ENCODE measurements at regions not wholly inside any gene's neighbourhood (a gene's known extent, or its start where the extent isn't known, plus 50 kb on each side); places are given as distances from the start of the nearest gene placed in this dataset.

DNA sequence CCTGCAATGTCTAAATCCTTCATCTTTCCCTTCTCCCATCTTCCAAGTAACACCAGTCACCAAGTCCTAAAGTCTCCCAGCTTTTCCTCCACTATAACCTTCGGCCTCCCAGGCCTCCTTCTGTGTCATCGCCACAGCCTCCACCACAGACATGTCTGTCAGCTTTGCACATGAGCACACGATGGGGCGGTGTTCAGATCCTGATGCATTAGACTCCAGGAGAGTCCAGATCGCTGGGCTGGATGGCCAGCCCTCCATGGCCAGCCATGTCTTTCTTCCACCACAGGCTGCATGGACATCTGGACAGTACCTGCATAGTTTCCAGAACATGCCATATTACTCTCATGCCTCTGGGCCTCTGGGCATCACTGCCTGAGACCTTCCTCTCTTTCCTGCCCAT is 974.2 kb upstream of the ZNF722 start:
- intact Hi-C loops (cut with micrococcal nuclease) (no loop called here), in situ Hi-C loops (cut with MboI) (no loop called here)
- H3K4me2 ChIP-seq (ENCODE audit: insufficient read depth, low read length), result no peak overlapping the region
- POLR2A ChIA-PET, result no interaction called here
- CTCF ChIA-PET (ENCODE audit: low intra/inter-chr PET ratio), result no interaction called here
- H3K9me1 ChIP-seq (ENCODE audit: control insufficient read depth, insufficient read depth, low read length), result no peaks in the 10 kb centered on the region
- H3K27ac ChIP-seq (ENCODE audit: extremely low read depth, low read depth, low read length), result no peak overlapping the region
- H3K27me3 ChIP-seq (ENCODE audit: control insufficient read depth in 2 of 2, insufficient read depth in 2 of 2, low read length in 2 of 2), result no peaks in the 10 kb centered on the region
- DNase-seq (ENCODE audit: extremely low read depth in 1 of 4, low spot score in 3 of 4) (no peak), ATAC-seq (no peak), FAIRE-seq (no peak)
- no peak overlapping the region for H3K9ac ChIP-seq (ENCODE audit: insufficient read depth in 1 of 2, low read depth in 2 of 2, low read length in 2 of 2)
- no peak overlapping the region for H3K4me3 ChIP-seq
- H4K20me1 ChIP-seq (replicated peaks; ENCODE audit: control insufficient read depth, insufficient read depth, low read length), result no peaks in the 10 kb centered on the region
- 0% methylated on average over 2 of the region's 5 CpGs for WGBS (ENCODE audit: insufficient coverage, low coverage, missing lambda C conversion rate)
- H3K9me3 ChIP-seq (replicated peaks; ENCODE audit: control insufficient read depth, insufficient read depth, low read depth, low read length), result peaks cover 2% of the 10 kb centered on the region; the same call in 1 of the 2 replicates
- H3K4me1 ChIP-seq (replicated peaks in 1 of 2; ENCODE audit: control insufficient read depth in 2 of 2, insufficient read depth in 2 of 2, low read length in 2 of 2), result no peaks in the 10 kb centered on the region
- no peaks in the 10 kb centered on the region for H3K79me2 ChIP-seq (ENCODE audit: control insufficient read depth, insufficient read depth, low read length)
- BruUV-seq (replicated peaks), result no TSS peak
- no peak overlapping the region for H2AFZ ChIP-seq (ENCODE audit: low read depth, low read length)
- no peak for TF ChIP-seq THRAP3 (IDR thresholded peaks at IDR 0.05; ENCODE audit: borderline replicate concordance)
- no peak for TF ChIP-seq ZNF41 (CRISPR knock-in tag; conservative IDR thresholded peaks at IDR 0.05)
- no peak for TF ChIP-seq TFE3 (CRISPR knock-in tag; IDR thresholded peaks at IDR 0.05)
- TF ChIP-seq, protein P1, sequence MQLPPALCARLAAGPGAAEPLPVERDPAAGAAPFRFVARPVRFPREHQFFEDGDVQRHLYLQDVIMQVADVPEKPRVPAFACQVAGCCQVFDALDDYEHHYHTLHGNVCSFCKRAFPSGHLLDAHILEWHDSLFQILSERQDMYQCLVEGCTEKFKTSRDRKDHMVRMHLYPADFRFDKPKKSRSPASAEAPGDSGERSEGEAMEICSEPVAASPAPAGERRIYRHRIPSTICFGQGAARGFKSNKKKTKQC (CRISPR knock-in tag; IDR thresholded peaks at IDR 0.05), result no peak
- no peak for TF ChIP-seq ZNF24 (IDR thresholded peaks at IDR 0.05)
- TF ChIP-seq ZNF239 (CRISPR knock-in tag; IDR thresholded peaks at IDR 0.05), result no peak
- TF ChIP-seq HOXB6 (CRISPR knock-in tag; IDR thresholded peaks at IDR 0.05; ENCODE audit: borderline replicate concordance), result no peak
- no peak for TF ChIP-seq NEUROD1 (IDR thresholded peaks at IDR 0.05; ENCODE audit: borderline replicate concordance, low read depth, low read length, partially characterized antibody)
- TF ChIP-seq HSF4 (CRISPR knock-in tag; IDR thresholded peaks at IDR 0.05; ENCODE audit: borderline replicate concordance), result no peak
- H3K36me3 ChIP-seq (ENCODE audit: control insufficient read depth, insufficient read depth, low read length), result no peaks in the 10 kb centered on the region
